Esophagus (tissue), 2 donors: ENCODE measurements at regions not wholly inside any gene's neighbourhood (a gene's known extent, or its start where the extent isn't known, plus 50 kb on each side); places are given as distances from the start of the nearest gene placed in this dataset.

Source experiments
- H3K27ac ChIP-seq, 2 donors: one replicate each; pipeline ENCODE4 v1.5.1; 2013; ENCODE audit warnings: low read depth in 2 of 2, mild to moderate bottlenecking in 2 of 2, inconsistent platforms in 1 of 2, low read length in 1 of 2, moderate library complexity in 1 of 2
- H3K27me3 ChIP-seq, 2 donors: one replicate each; pipeline ENCODE4 v1.6.1; 2013; ENCODE audit warnings: low read length in 2 of 2, control low read depth in 1 of 2, mild to moderate bottlenecking in 1 of 2; ENCODE audit not compliant: insufficient read depth in 2 of 2, control insufficient read depth in 1 of 2
- H3K36me3 ChIP-seq, 2 donors: one replicate each; pipeline ENCODE4 v1.6.1; 2013; ENCODE audit warnings: low read length in 1 of 2; ENCODE audit not compliant: control insufficient read depth in 2 of 2, insufficient read depth in 2 of 2
- H3K4me1 ChIP-seq, 2 donors: one replicate each; pipeline ENCODE4 v1.6.1; 2013; ENCODE audit warnings: low read length in 1 of 2; ENCODE audit not compliant: control insufficient read depth in 2 of 2, insufficient read depth in 2 of 2
- H3K4me3 ChIP-seq, 2 donors: one replicate each; pipeline ENCODE4 v1.5.1; 2013; ENCODE audit warnings: low read length in 2 of 2, mild to moderate bottlenecking in 2 of 2, low read depth in 1 of 2, moderate library complexity in 1 of 2
- H3K9me3 ChIP-seq, 2 donors: one replicate each; pipeline ENCODE4 v1.6.1; 2013; ENCODE audit warnings: mild to moderate bottlenecking in 2 of 2, low read depth in 1 of 2, low read length in 1 of 2, moderate library complexity in 1 of 2; ENCODE audit not compliant: control insufficient read depth in 2 of 2, insufficient read depth in 1 of 2
- WGBS, 2 donors: extraction: QIAGEN DNeasy Blood & Tissue Kit; methylation state at CpG; one replicate each; pipeline ENCODE4 v1.1.7; 2013; 5-methylcytosine and 5-hydroxymethylcytosine counted together
- donor health status: healthy with polysubstance abuse.
- donor health status: Bipolar disorder and iron deficiency.

DNA sequence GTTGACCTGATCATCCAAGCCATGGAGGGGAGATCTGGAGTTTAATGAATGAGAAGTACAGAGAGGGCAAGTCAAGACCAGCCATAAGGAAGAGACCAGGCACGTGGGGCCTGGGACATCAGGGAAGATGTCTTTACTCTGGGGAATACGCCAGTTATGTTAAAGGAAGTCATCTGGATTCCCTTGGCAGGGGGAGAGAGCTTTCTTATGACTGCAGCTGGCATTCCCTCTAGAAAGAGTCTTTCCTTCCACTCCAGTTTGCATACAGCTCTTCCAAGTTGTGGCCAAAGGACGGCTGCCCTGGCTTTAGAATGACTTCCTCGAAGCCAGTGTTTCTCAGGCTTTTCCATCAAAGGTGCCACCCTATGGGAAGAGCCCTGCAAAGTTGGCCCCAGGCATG is 93.6 kb upstream of the AGBL1 start:
- Histone ChIP-seq H3K4me1 (no peaks in the 10 kb centered on the region), H3K36me3 (no peaks in the 10 kb centered on the region), H3K4me3 (no peak overlapping the region), H3K27me3 (no peaks in the 10 kb centered on the region), H3K27ac (no peak overlapping the region), H3K9me3 (peaks cover 2 to 3% of the 10 kb centered on the region in 2 donors)
- WGBS, 2 donors = 52 to 66% methylated on average over 4 of the region's 4 CpGs

DNA sequence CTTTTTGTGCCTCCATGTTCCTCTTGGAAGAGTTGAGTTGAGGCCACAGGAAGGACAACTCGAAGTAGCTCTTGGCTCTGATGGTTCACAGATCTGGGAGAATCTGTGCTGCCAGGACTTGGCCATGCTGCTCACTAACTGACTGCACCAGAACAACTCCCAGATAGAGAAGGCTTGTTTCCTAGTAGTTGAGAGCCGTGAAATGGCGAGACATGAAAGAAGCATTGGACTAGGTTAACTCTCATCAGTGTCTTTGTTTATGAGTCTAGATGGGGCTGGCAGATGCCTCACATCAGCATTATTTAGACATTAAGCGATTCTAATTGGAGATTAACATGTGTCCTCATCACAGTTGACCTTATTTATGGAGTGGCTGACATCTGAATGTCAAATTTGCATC is 92.9 kb upstream of the AGBL1 start:
- H3K4me3 ChIP-seq = no peak overlapping the region
- H3K36me3 ChIP-seq = no peaks in the 10 kb centered on the region
- H3K27ac ChIP-seq = no peak overlapping the region
- 63 to 75% methylated on average over 4 of the region's 4 CpGs for WGBS, 2 donors
- no peaks in the 10 kb centered on the region for H3K4me1 ChIP-seq
- H3K27me3 ChIP-seq = no peaks in the 10 kb centered on the region
- peaks cover 1 to 2% of the 10 kb centered on the region in 2 donors for H3K9me3 ChIP-seq

DNA sequence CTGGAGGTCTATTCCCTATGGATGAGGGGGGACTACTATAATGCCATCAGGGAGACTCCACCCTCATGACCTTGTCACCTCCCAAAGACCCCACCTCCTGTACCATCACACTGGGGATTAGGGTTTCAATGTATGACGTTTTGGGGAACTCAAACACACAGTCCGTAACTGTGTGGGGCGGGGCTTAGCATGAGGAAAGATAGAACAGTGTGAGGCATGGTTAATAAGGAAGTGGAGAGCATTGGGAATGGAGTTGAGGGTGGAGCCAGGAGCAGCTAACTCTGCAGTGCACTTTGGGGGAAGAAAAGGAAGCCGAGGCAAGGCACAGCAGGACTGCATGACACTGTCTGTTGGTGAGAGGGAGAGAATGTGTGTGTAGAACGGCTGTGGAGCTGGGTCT is 90.9 kb upstream of the AGBL1 start:
- H3K27ac ChIP-seq = no peak overlapping the region
- 63 to 67% methylated on average over 5 of the region's 5 CpGs for WGBS, 2 donors

DNA sequence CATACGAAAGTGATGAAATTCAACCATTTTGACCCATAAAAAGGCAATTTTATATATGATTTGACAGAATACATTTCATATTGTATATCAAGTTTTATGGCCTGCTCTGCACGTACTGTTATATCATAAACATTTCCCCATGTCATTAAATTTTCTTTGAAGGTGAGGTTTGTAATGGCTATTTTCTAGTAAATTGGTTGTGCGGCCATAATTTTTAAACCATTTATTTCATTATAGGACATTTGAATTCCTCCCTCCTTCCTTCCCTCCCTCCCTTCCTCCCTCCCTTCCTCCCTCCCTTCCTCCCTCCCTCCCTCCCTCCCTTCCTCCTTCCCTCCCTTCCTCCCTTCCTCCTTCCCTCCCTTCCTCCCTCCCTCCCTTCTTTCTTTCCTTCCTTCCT is 87.4 kb upstream of the AGBL1 start:
- H3K27ac ChIP-seq = no peak overlapping the region
- H3K27me3 ChIP-seq = no peaks in the 10 kb centered on the region
- H3K36me3 ChIP-seq = no peaks in the 10 kb centered on the region
- WGBS, 2 donors = 89 to 90% methylated on average over 3 of the region's 3 CpGs
- H3K9me3 ChIP-seq = peaks cover 0 to 2% of the 10 kb centered on the region in 2 donors
- H3K4me1 ChIP-seq = no peaks in the 10 kb centered on the region
- H3K4me3 ChIP-seq = no peak overlapping the region

More for the DNA sequence above, 90.9 kb upstream of the AGBL1 start:
- peaks cover 0 to 2% of the 10 kb centered on the region in 2 donors for H3K9me3 ChIP-seq
- H3K4me3 ChIP-seq = no peak overlapping the region
- no peaks in the 10 kb centered on the region for H3K4me1 ChIP-seq
- H3K27me3 ChIP-seq = no peaks in the 10 kb centered on the region
- no peaks in the 10 kb centered on the region for H3K36me3 ChIP-seq

DNA sequence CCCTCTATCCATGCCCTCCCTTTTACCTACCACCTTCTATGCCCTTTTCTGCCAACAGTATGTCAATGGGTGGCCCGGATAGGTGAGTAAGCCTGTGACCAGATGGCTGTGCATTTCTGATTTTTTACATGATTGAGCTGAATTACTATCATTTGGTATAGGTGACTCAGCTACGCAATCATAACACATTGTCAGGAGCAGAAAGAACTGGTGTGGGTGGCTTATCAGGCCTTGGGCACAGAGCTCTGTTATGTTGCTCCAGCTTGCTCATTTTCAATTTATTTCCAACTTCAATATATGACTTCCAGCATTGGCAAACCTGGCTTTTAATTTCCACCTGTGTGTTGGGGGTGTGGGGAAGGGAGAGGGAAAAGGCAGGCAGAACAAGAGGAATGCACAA is 86.6 kb upstream of the AGBL1 start:
- no peak overlapping the region for H3K4me3 ChIP-seq
- H3K9me3 ChIP-seq = peaks cover 0 to 2% of the 10 kb centered on the region in 2 donors
- no peaks in the 10 kb centered on the region for H3K4me1 ChIP-seq
- no peaks in the 10 kb centered on the region for H3K27me3 ChIP-seq
- no peaks in the 10 kb centered on the region for H3K36me3 ChIP-seq
- H3K27ac ChIP-seq = no peak overlapping the region
- 66 to 67% methylated on average over 2 of the region's 2 CpGs for WGBS, 2 donors

GRCh38 chr15:85997618-85998017 is 82.1 kb upstream of the AGBL1 start:
- 80 to 83% methylated on average over 5 of the region's 5 CpGs for WGBS, 2 donors
- H3K27me3 ChIP-seq = no peaks in the 10 kb centered on the region
- H3K36me3 ChIP-seq = no peaks in the 10 kb centered on the region
- H3K9me3 ChIP-seq = no peaks in the 10 kb centered on the region
- H3K27ac ChIP-seq = no peak overlapping the region
- no peaks in the 10 kb centered on the region for H3K4me1 ChIP-seq
- H3K4me3 ChIP-seq = no peak overlapping the region

GRCh38 chr15:85999658-86000057 is 80.0 kb upstream of the AGBL1 start:
- Histone ChIP-seq H3K27ac (no peak overlapping the region), H3K36me3 (no peaks in the 10 kb centered on the region)

GRCh38 chr15:86001200-86001599 is 78.5 kb upstream of the AGBL1 start:
- no peaks in the 10 kb centered on the region for H3K27me3 ChIP-seq
- no peaks in the 10 kb centered on the region for H3K9me3 ChIP-seq
- no peaks in the 10 kb centered on the region for H3K4me1 ChIP-seq
- WGBS, 2 donors = 14 to 40% methylated on average over 4 of the region's 4 CpGs
- H3K4me3 ChIP-seq = no peak overlapping the region
- H3K27ac ChIP-seq = no peak overlapping the region
- no peaks in the 10 kb centered on the region for H3K36me3 ChIP-seq

More at GRCh38 chr15:85999658-86000057, 80.0 kb upstream of the AGBL1 start:
- H3K4me1 ChIP-seq = no peaks in the 10 kb centered on the region
- no peaks in the 10 kb centered on the region for H3K27me3 ChIP-seq
- no peak overlapping the region for H3K4me3 ChIP-seq
- no peaks in the 10 kb centered on the region for H3K9me3 ChIP-seq

- Histone ChIP-seq H3K36me3 (no peaks in the 10 kb centered on the region), H3K27ac (no peak overlapping the region), H3K4me1 (no peaks in the 10 kb centered on the region), H3K4me3 (no peak overlapping the region), H3K9me3 (no peaks in the 10 kb centered on the region), H3K27me3 (no peaks in the 10 kb centered on the region)
Measured at GRCh38 chr15:86002444-86002843, 77.2 kb upstream of the AGBL1 start.

- WGBS, 2 donors = 77 to 79% methylated on average over 4 of the region's 4 CpGs
- no peaks in the 10 kb centered on the region for H3K4me1 ChIP-seq
Measured at GRCh38 chr15:86004061-86004460, 75.6 kb upstream of the AGBL1 start.

More at GRCh38 chr15:86004061-86004460, 75.6 kb upstream of the AGBL1 start:
- H3K27ac ChIP-seq = no peak overlapping the region
- no peaks in the 10 kb centered on the region for H3K9me3 ChIP-seq
- H3K27me3 ChIP-seq = no peaks in the 10 kb centered on the region
- no peak overlapping the region for H3K4me3 ChIP-seq
- H3K36me3 ChIP-seq = no peaks in the 10 kb centered on the region
